Suppressor macrophage treated with lipopolysaccharide for 1 hour (primary cell): ENCODE measurements at regions not wholly inside any gene's neighbourhood (a gene's known extent, or its start where the extent isn't known, plus 50 kb on each side); places are given as distances from the start of the nearest gene placed in this dataset.
A peak's percentile ranks its signal among the peaks of the same experiment; 100 is the strongest.
"Not testable (repeated sequence)": the region's sequence is repeated elsewhere in the genome, so short reads cannot be mapped to it uniquely, and the experiment has no call there.

ENCODE experiments used
- DNase-seq, 3 donors: peaks; one replicate each; pipeline ENCODE4 v3.0.0-alpha.2; 2020 to 2022

GRCh38 chr12:75658901-75659823, 147.8 kb upstream of the KRR1 start:
- DNase-seq = peak in 2 of 3 donors; percentile 29 to 48

- no peak for DNase-seq
Observed at GRCh38 chr12:75658286-75658685, 146.9 kb upstream of the KRR1 start.

- no peak for DNase-seq
Observed at GRCh38 chr12:75657831-75658230, 146.4 kb upstream of the KRR1 start.

GRCh38 chr12:75657354-75657753, 145.9 kb upstream of the KRR1 start:
- DNase-seq = not testable (repeated sequence)

GRCh38 chr12:75656648-75657047, 145.2 kb upstream of the KRR1 start:
- no peak for DNase-seq

- DNase-seq = no peak
Observed at GRCh38 chr12:75656210-75656609, 144.8 kb upstream of the KRR1 start.

GRCh38 chr12:75655315-75655806, 144.0 kb upstream of the KRR1 start:
- DNase-seq = no peak

- DNase-seq = no peak
Observed at GRCh38 chr12:75651342-75651695, 139.9 kb upstream of the KRR1 start.

GRCh38 chr12:75650595-75651341, 139.4 kb upstream of the KRR1 start:
- DNase-seq = no peak

- no peak for DNase-seq
Observed at GRCh38 chr12:75650100-75650499, 138.7 kb upstream of the KRR1 start.

GRCh38 chr12:75648856-75649255, 137.4 kb upstream of the KRR1 start:
- DNase-seq = no peak

GRCh38 chr12:75646329-75647210, 135.2 kb upstream of the KRR1 start:
- no peak for DNase-seq

- no peak for DNase-seq
Observed at GRCh38 chr12:75644472-75645072, 133.2 kb upstream of the KRR1 start.

- DNase-seq = not testable (repeated sequence)
Observed at GRCh38 chr12:75643119-75643518, 131.7 kb upstream of the KRR1 start.

GRCh38 chr12:75642226-75642625, 130.8 kb upstream of the KRR1 start:
- peak in 2 of 3 donors; percentile 21 to 26 for DNase-seq

- peak; percentile 27 to 68 (median 57) for DNase-seq
Observed at GRCh38 chr12:75641031-75641780, 129.8 kb upstream of the KRR1 start.

GRCh38 chr12:75638792-75639191, 127.4 kb upstream of the KRR1 start:
- no peak for DNase-seq

- no peak for DNase-seq
Observed at GRCh38 chr12:75636607-75637006, 125.2 kb upstream of the KRR1 start.

- DNase-seq = peak; percentile 12 to 51 (median 29)
Observed at GRCh38 chr12:75635606-75636444, 124.4 kb upstream of the KRR1 start.
